IPS-15b (cell line): ENCODE measurements at regions not wholly inside any gene's neighbourhood (a gene's known extent, or its start where the extent isn't known, plus 50 kb on each side); places are given as distances from the start of the nearest gene placed in this dataset.
"Not testable (repeated sequence)": the region's sequence is repeated elsewhere in the genome, so short reads cannot be mapped to it uniquely, and the experiment has no call there.

Experiments
- H3K27me3 ChIP-seq: one replicate; pipeline ENCODE4 v1.6.1; 2013; ENCODE audit warnings: low read length; ENCODE audit not compliant: control insufficient read depth, insufficient read depth
- H3K36me3 ChIP-seq: one replicate; pipeline ENCODE4 v1.6.1; 2013; ENCODE audit warnings: low read length; ENCODE audit not compliant: control insufficient read depth, insufficient read depth
- H3K4me1 ChIP-seq: one replicate; pipeline ENCODE4 v1.6.1; 2013; ENCODE audit warnings: mild to moderate bottlenecking, low read length; ENCODE audit not compliant: control insufficient read depth, insufficient read depth
- H3K4me3 ChIP-seq: one replicate; pipeline ENCODE4 v1.5.1; 2013; ENCODE audit warnings: low read depth, low read length
- H3K9ac ChIP-seq: one replicate; pipeline ENCODE4 v1.6.1; 2013; ENCODE audit warnings: low read depth, mild to moderate bottlenecking, low read length
- H3K9me3 ChIP-seq: one replicate; pipeline ENCODE4 v1.6.1; 2013; ENCODE audit warnings: mild to moderate bottlenecking, low read length; ENCODE audit not compliant: control insufficient read depth, insufficient read depth

DNA sequence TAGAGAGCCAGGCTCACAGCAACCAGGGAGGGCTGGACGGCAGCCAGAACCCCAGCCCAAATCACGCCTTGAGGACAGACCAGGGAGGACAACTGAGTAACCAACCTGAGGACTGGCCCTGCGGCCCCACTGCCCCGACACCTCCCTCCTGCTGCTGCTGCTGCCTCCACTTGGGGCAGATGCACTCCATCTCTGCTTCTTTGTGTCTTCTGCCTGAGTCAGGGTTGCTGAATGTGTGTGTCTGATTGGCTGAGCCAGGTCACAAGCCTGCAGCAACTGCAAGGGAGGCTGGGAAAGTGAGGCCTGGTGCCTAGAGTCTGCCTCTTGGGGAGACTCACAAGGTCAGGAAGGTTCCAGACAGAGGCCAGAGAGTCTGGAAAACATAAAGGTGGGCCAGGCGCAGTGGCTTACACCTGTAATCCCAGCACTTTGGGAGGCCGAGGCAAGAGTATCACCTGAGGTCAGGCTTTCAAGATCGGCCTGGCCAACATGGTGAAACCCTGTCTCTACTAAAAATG is 83.4 kb downstream of the ZFP36L2 start:
- H3K9ac ChIP-seq = no peak overlapping the region
- no peaks in the 10 kb centered on the region for H3K4me1 ChIP-seq
- H3K9me3 ChIP-seq = no peaks in the 10 kb centered on the region
- no peak overlapping the region for H3K4me3 ChIP-seq
- no peaks in the 10 kb centered on the region for H3K36me3 ChIP-seq
- H3K27me3 ChIP-seq = no peaks in the 10 kb centered on the region

DNA sequence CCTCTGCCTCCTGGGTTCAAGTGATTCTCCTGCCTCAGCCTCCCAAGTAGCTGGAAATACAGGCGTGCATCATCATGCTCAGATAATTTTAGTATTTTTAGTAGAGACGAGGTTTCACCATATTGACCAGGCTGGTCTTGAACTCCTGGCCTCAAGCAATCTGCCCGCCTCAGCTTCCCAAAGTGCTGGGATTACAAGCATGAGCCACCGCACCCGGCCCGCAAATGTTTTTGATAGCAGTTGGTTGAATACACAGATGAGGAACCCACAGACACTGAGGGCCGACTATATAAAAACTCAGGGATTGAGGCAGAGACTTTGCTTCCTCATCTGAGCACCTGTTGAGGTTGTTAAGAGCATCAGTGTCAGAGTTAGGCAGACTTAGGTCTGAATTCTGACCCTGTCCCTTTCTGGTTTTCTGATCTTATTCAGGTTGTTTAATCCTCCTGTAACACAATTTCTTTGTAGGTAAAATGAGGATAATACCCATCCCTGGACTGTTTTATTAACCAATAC is 84.7 kb downstream of the ZFP36L2 start:
- H3K27me3 ChIP-seq, H3K36me3 ChIP-seq, H3K9ac ChIP-seq, H3K9me3 ChIP-seq, H3K4me1 ChIP-seq, H3K4me3 ChIP-seq: not testable (repeated sequence)

GRCh38 chr2:43139996-43140621 is 86.3 kb downstream of the ZFP36L2 start:
- no peaks in the 10 kb centered on the region for H3K36me3 ChIP-seq
- no peaks in the 10 kb centered on the region for H3K27me3 ChIP-seq
- peaks cover 2% of the 10 kb centered on the region for H3K4me1 ChIP-seq
- H3K4me3 ChIP-seq = no peak overlapping the region
- H3K9me3 ChIP-seq = no peaks in the 10 kb centered on the region
- no peak overlapping the region for H3K9ac ChIP-seq

DNA sequence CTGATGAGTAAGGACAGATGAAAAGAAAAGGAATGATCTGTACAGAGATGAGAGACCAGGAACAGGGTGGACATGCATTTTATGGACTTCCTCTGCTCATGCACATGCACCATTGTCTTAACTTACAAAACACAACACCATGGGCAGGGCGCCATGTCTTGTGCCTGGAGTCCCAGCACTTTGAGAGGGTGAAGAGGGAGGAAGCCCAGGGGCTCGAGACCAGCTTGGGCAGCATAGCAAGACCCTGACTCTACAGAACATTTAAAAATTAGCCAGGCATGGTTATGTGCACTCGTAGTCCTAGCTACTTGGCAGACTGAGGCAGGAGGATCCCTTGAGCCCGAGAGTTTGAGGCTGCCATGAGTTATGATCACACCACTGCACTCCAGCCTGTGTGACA is 86.9 kb downstream of the ZFP36L2 start:
- Histone ChIP-seq H3K4me3 (no peak overlapping the region), H3K27me3 (no peaks in the 10 kb centered on the region), H3K36me3 (no peaks in the 10 kb centered on the region), H3K4me1 (peaks cover 2% of the 10 kb centered on the region), H3K9ac (no peak overlapping the region), H3K9me3 (no peaks in the 10 kb centered on the region)

DNA sequence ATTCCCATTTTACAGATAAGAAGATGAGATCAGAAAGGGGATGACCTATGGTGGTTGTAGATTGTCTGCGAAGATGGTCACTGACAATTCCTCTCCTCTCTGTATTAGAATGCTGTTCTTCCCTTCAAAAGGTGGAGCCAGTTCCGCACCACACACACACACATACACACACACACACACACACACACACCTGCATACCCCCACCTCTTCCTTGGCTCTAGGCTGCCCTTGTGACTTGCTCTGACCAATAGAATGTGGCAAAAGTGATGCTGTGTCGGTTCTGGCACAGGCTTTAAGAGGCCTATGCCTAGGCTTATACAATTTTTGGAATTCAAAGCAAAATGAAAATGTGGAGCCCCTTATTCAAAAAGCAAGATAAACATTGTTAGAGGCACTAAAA is 88.0 kb downstream of the ZFP36L2 start:
- peaks cover 2% of the 10 kb centered on the region for H3K4me1 ChIP-seq

DNA sequence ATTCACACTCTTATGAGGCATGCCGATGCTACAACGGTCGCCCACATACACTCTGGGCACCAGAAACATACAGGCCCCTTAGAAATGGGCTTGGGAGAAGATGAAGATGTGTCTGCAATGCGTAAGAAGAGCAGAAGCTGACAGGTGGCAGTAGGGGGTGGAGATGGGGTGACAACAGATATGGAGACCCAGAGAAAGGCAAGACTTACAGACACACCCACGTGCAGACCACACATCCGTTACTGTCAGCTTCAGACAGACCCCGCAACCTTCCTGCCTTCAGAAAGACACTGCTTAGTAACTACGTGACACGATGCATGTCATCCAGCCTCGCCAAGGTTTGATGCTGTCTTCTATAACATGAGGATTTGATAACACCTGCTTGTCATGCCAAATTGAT is 89.5 kb downstream of the ZFP36L2 start:
- Histone ChIP-seq H3K9me3 (no peaks in the 10 kb centered on the region), H3K4me3 (no peak overlapping the region), H3K36me3 (no peaks in the 10 kb centered on the region), H3K27me3 (no peaks in the 10 kb centered on the region), H3K4me1 (peaks cover 2% of the 10 kb centered on the region), H3K9ac (no peak overlapping the region)

More for the DNA sequence above, 88.0 kb downstream of the ZFP36L2 start:
- no peaks in the 10 kb centered on the region for H3K9me3 ChIP-seq
- no peaks in the 10 kb centered on the region for H3K36me3 ChIP-seq
- H3K9ac ChIP-seq = no peak overlapping the region
- no peak overlapping the region for H3K4me3 ChIP-seq
- no peaks in the 10 kb centered on the region for H3K27me3 ChIP-seq

DNA sequence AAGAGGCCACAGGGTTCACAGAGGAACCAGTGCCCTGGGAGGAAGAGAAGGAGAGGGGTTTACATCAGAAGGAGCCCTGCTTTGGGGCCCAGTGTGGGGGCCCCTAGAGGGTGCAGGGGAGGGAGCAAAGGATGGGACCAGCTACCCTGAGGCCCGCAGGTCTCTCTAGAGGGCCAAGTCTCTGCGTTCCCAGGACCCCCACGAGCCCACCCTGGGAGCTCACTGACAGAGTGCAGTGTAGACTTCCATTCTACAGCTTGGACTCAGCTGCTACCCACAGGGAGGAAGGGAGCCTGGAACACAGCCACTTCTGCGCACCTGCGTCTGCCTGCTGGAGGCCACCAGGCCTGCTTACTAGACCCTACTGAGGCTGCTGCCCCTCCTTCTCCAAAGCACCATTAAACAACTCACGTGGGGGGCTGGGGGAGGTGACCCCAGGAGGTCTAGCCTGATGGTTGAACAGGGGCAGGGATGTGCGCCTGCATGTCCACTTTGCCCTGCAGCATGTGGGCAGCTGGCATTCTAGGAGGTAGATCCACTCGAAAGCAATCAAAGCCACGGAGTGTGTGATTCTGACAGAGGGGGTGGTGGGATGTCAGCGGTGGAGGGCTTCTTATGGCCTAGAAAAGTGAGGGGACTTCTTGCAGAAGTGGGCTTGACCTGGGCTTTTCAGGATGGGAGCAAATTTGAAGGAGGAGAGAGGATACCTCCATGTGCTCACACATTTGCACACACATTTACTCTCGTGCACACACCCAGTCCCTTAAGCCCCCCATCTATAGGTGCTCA is 90.2 kb downstream of the ZFP36L2 start:
- Histone ChIP-seq H3K36me3 (no peaks in the 10 kb centered on the region), H3K4me1 (peaks cover 2% of the 10 kb centered on the region)

DNA sequence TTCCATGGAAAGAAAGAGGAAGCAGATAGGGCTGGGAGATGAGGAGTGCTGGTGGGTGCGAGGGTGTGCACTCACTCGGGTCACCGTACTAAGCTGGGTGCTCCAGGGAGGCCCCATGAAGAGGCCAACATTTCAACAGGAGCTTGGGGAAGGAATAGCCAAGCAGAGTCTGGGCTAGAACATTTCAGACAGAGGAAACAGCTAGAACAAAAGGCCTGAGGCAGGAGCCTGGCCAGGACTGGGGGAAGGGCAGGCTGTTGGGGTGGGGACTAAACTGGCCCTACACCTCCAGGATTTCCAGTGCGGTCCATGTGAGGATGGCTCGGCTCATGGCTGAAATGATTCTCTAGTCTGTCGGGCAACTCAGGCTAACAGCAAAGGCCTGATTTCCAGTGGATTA is 90.8 kb downstream of the ZFP36L2 start:
- peaks cover 2% of the 10 kb centered on the region for H3K4me1 ChIP-seq
- no peak overlapping the region for H3K4me3 ChIP-seq
- H3K36me3 ChIP-seq = no peaks in the 10 kb centered on the region
- no peaks in the 10 kb centered on the region for H3K27me3 ChIP-seq
- peak overlapping the region; percentile 3 for H3K9ac ChIP-seq
- no peaks in the 10 kb centered on the region for H3K9me3 ChIP-seq

More for the DNA sequence above, 90.2 kb downstream of the ZFP36L2 start:
- Histone ChIP-seq H3K27me3 (no peaks in the 10 kb centered on the region), H3K9me3 (no peaks in the 10 kb centered on the region), H3K4me3 (no peak overlapping the region), H3K9ac (peak overlapping the region; percentile 3)

GRCh38 chr2:43134571-43134889 is 91.9 kb downstream of the ZFP36L2 start:
- Histone ChIP-seq H3K4me1 (peaks cover 2% of the 10 kb centered on the region), H3K9me3 (no peaks in the 10 kb centered on the region), H3K4me3 (no peak overlapping the region), H3K9ac (no peak overlapping the region), H3K36me3 (no peaks in the 10 kb centered on the region), H3K27me3 (no peaks in the 10 kb centered on the region)

- no peaks in the 10 kb centered on the region for H3K9me3 ChIP-seq
- H3K4me1 ChIP-seq = peaks cover 2% of the 10 kb centered on the region
- no peaks in the 10 kb centered on the region for H3K27me3 ChIP-seq
- H3K36me3 ChIP-seq = no peaks in the 10 kb centered on the region
- no peak overlapping the region for H3K4me3 ChIP-seq
- no peak overlapping the region for H3K9ac ChIP-seq
These were observed 92.5 kb downstream of the ZFP36L2 start for GRCh38 chr2:43133708-43134570.

DNA sequence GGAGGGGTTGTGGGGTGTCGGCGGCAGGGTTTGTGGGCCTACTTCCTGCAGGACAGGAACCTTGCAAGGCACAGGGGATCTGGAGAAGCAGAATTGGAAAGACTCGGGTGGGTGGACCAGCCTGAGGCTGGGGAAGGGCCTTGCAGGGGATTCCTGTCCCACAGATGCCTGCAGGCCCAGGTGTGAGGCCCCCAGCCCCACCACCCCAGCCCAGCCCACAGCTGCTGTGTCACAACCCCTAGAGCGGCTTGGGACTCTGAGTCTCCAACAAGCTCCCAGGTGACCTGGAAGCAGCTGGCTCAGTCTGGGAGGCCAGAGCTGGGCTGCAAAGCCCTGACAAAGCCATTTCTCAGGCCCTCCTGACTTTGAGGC is 93.1 kb downstream of the ZFP36L2 start:
- H3K9ac ChIP-seq = no peak overlapping the region
- no peaks in the 10 kb centered on the region for H3K9me3 ChIP-seq
- H3K27me3 ChIP-seq = no peaks in the 10 kb centered on the region
- no peak overlapping the region for H3K4me3 ChIP-seq
- no peaks in the 10 kb centered on the region for H3K36me3 ChIP-seq
- H3K4me1 ChIP-seq = peaks cover 2% of the 10 kb centered on the region
